CD4-positive, alpha-beta T cell treated with Interleukin-4 for 1 hour (primary cell): ENCODE measurements at regions not wholly inside any gene's neighbourhood (a gene's known extent, or its start where the extent isn't known, plus 50 kb on each side); places are given as distances from the start of the nearest gene placed in this dataset.

ENCODE experiments used
- DNase-seq, 2 donors: peaks; one replicate each; pipeline ENCODE4 v3.0.0-alpha.2; 2020 to 2022

GRCh38 chr1:193342811-193343210, 156.4 kb upstream of the B3GALT2 start:
- no peak for DNase-seq

DNA sequence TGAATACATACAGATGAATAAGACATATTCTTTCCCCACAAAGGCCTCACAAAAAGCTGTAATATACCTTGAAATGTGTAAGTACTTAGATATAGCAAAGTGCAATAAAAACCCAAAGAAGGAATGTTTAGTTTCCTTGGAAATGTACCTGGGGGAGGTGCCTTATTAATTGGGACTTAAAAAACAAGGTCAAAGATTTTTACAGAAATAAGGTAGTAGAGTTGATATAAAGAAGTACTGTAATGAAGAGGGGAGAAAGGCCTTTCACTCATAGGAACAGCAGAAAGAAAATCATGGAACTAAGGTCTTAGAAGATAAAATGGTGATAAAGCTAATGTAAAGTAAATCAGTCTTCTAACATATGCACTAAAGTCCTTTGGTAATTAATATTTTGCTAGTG, 153.9 kb upstream of the B3GALT2 start:
- DNase-seq: no peak

- no peak for DNase-seq
Observed at GRCh38 chr1:193339401-193339800, 153.0 kb upstream of the B3GALT2 start.

DNA sequence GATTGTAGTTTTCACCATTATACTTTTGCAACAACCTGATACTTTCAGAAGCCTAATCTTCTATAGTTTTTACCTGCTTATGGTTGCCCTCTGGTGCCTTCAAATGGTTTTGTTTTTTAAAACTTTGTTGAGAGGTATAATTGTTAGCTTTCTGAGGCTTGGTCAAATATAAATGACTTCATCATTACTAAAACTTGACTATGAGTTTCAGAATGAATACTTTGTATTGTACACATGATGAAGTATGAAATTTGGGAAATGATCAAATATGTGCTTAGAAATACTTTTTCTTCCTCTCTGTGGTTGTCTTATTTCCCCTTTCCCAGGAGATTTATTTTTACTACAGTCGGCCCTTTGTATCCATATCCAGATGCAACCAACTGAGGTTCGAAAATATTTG, 151.8 kb upstream of the B3GALT2 start:
- peak in 1 of 2 donors; percentile 6 for DNase-seq

GRCh38 chr1:193335806-193336428, 149.5 kb upstream of the B3GALT2 start:
- DNase-seq: no peak

GRCh38 chr1:193333166-193333565, 146.8 kb upstream of the B3GALT2 start:
- no peak for DNase-seq

DNA sequence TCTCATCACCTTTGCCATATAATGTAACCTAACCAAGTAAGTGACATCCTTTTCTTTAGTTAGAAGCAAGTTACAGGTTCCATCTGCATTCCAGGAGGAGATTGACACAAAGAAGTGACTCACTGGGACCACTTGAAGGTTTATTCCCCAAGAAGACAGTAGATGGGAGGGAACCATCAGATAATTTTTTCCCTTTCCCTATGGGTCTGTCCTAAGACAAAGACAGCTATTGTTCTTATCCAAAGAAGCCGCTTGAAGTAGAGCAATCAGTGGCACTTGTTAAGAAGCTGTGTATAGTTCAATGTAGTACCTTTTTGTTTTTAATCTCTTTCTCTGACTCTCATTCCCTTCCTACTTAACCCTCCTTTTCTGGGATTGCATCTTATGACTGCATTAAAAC, 139.9 kb upstream of the B3GALT2 start:
- DNase-seq: no peak

GRCh38 chr1:193325771-193326170, 139.4 kb upstream of the B3GALT2 start:
- DNase-seq: no peak

DNA sequence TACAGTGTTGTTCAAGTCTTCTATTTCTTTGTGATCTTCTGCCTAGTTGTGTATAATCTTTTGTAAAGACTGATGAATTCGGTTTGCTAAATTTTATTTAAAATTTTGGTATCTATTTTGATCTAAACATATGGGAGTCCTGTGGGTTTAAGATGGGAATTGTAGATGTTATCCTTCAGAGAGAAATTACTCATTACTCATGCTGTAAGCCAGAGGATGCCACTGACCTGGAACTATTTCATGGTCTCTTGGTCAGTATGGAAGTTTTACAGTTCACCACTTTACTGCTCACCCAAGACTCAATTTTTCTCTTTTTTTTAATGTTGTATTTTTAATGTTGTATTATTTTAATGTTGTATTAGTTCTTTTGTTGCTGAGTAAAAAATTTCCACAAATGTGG, 138.6 kb upstream of the B3GALT2 start:
- no peak for DNase-seq

DNA sequence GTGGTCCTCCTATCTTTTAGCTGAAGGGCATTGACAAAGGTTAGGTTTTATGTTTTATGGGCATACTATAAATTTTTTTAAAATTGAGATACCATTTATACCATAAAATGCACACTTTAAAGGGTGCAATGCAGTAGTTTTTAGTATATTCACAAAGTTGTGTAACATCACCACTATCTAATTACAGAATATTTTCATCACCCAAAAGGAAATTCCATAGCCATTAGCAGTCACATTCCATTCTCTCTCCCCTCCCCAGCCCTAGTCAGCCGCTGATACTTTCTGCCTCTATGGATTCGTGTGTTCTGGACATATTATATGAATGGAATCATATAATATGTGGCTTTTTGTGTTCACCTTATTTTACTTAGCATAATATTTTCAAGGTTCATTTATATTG, 135.8 kb upstream of the B3GALT2 start:
- no peak for DNase-seq

GRCh38 chr1:193321242-193321840, 134.9 kb upstream of the B3GALT2 start:
- DNase-seq: no peak

DNA sequence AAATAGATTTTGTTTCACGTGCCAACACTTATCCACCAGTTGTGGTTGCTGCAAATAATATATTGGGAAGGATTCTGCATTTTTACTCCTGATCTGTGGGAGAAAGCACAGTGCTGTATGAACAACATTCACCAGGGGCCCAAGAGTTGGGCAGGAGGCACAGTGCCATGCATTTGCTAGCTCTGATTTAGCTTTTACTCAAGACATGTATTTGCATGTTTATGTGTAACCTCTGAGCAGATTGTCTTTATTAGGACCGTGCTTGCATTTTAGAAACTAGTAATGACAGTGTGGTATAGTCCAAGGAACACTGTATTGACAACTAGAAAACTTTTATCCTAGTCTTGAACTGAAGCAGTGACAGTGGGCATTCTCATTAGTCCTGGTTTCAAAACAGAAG, 133.9 kb upstream of the B3GALT2 start:
- DNase-seq: no peak

- DNase-seq: no peak
Observed at GRCh38 chr1:193318347-193318746, 131.9 kb upstream of the B3GALT2 start.

DNA sequence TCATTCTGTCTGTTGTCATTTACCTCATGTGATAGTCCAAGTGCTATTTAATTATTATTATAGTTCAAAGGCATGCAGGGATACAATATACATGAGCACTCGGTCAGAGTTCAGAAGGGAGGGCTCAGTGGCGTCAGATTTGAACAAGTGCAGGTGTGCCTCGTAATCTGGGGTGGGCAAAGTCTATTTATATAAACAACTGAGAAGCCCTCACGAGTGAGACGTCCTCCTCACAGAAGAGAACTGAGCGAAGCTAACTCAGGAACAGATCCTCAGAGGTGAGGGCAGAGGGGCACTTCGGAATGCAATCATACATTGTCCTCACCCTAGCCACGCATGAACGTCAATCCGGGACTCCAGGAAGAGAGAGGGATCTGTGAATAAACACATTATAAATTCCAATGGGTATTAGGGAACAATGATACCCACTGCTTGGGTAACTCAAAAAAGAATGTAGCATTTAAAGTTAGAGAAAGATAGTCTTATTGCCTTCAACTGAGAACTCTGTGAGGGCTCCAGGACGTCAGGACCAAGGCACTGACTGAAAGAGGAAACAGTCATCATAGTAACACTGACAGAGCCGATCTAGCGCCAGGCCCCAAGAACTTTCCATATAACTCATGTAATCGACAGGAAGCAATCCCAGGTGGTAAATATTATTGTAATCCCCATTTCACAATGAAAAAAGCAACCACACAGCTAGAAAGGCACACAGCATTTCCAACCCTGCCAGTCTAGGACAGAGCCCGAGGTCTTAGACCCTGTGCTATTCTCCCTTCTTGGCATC, 127.1 kb upstream of the B3GALT2 start:
- no peak for DNase-seq

DNA sequence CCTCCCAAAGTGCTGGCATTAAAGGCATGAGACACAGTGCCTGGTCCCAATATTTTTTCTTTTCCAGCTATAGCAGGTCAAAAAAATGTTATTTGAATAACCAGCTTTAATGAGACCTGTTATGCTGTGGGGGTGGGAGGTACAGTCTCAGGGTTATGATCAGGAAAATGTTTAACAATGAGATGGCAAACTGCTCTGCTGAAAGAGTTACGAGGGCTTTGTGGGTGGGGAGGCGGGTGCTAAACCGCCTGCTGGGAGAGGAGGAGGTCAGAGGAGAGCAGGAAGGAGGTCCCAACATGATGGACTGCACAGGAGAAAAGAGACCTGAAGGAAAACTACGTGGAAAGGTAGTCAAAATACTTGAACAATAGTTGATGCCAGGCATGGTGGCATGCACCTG, 126.0 kb upstream of the B3GALT2 start:
- DNase-seq: no peak

DNA sequence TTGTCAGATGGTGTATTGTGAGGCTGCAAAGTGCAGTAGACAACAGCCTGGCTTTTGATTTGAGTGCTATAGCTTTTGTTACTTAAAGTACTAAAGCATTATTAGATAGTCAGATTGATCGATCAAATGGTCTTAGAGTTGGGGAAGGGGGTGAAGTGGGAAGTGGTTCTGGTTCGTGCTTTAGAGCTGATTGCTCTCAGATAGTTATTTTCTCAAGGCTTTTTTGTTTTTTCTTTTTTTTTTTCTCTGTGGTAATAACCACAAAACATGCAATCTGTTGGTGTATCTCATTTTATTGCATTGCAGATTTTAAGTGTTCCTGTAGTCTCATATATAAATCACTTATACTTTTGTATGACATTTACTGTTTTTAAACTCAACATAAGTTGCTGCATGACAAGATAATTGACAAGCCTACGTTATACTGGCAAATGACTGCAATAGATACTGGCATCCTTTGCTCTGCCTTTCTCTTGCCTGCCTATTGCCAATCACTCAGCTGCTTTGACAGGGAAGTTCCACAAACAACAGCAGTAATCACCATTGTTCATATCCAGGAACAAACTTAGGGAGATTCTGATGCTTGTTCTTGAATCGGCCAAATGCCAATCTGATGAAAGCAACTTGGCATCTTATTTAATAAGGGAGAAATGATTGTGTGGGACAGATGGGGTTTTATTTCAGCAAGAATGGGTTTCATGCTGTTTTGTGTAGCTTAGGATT, 125.0 kb upstream of the B3GALT2 start:
- no peak for DNase-seq

- DNase-seq: no peak
Observed at GRCh38 chr1:193310564-193310963, 124.2 kb upstream of the B3GALT2 start.

- DNase-seq: no peak
Observed at GRCh38 chr1:193309936-193310475, 123.6 kb upstream of the B3GALT2 start.

DNA sequence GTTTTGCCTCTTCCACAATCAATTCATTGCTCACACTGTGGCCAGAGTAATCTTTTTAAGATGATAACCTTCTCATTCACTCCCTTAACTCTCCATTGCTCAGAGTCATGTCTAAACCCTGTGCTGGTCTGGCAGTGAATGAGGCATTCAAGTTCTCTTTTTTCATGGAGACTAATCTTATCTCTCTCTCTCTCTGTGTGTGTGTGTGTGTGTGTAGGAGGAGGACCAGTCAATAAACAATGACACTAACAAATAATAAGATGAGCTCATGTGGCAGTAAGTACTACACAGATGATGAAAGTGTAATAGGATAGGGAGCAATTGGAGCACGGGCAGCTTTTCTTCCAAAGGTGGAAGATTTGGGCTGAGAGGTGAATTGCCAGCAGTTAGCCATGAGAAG, 122.0 kb upstream of the B3GALT2 start:
- DNase-seq: no peak

GRCh38 chr1:193306430-193306829, 120.0 kb upstream of the B3GALT2 start:
- DNase-seq: no peak
